Stimulated activated memory B cell treated with anti-CD40 and anti-IgM and Interleukin-4, amounts not matched to agents 10 μg/mL and 1 μg/mL and 100 μg/mL, for 72 hours (primary cell): ENCODE measurements at regions not wholly inside any gene's neighbourhood (a gene's known extent, or its start where the extent isn't known, plus 50 kb on each side); places are given as distances from the start of the nearest gene placed in this dataset.
"Not testable (repeated sequence)": the region's sequence is repeated elsewhere in the genome, so short reads cannot be mapped to it uniquely, and the experiment has no call there.

Source experiments
- ATAC-seq: fragments of 150-1000 bp; cut with Tn5 transposase; 2 replicates; pipeline ENCODE4 v1.10.0; 2021
- H3K27ac Mint-ChIP-seq: one replicate; pipeline ENCODE4 v1.8.0; 2022; ENCODE audit warnings: mild to moderate bottlenecking, mixed read lengths
- H3K27me3 Mint-ChIP-seq: one replicate; pipeline ENCODE4 v1.8.0; 2022; ENCODE audit warnings: mixed read lengths
- H3K36me3 Mint-ChIP-seq: one replicate; pipeline ENCODE4 v1.8.0; 2022; ENCODE audit warnings: mixed read lengths
- H3K4me1 Mint-ChIP-seq: one replicate; pipeline ENCODE4 v1.8.0; 2022; ENCODE audit warnings: mixed read lengths
- H3K4me3 Mint-ChIP-seq: one replicate; pipeline ENCODE4 v1.8.0; 2022; ENCODE audit warnings: mild to moderate bottlenecking, moderate library complexity, mixed read lengths
- H3K9me3 Mint-ChIP-seq: one replicate; pipeline ENCODE4 v1.8.0; 2022; ENCODE audit warnings: mixed read lengths

DNA sequence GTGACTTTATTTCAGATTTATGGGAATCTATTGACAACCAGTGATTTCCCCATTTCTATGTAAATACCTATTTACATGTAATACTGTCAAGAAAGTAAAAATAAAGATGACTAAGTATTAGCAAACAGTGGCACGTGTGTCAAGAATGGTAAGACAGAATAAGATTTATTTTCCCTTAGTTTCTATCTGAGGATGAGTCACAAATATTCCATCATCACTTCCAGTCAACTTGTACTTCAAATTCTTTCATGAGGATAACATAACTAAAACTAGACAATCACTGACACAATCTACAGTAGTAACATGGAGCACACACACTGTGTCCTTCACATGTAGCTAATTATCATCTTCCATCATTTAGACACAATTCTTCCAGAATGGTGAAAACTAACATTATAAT is 625.3 kb upstream of the PCDH7 start:
- H3K27me3 Mint-ChIP-seq, result no peaks in the 10 kb centered on the region
- no peak for ATAC-seq
- H3K27ac Mint-ChIP-seq, result no peak overlapping the region
- H3K4me1 Mint-ChIP-seq, result no peaks in the 10 kb centered on the region
- no peak overlapping the region for H3K4me3 Mint-ChIP-seq
- peaks cover 5% of the 10 kb centered on the region for H3K9me3 Mint-ChIP-seq
- H3K36me3 Mint-ChIP-seq, result no peaks in the 10 kb centered on the region

GRCh38 chr4:30103455-30103854 is 616.7 kb upstream of the PCDH7 start:
- Mint-ChIP-seq H3K9me3 (peaks cover 4% of the 10 kb centered on the region), H3K4me3 (no peak overlapping the region), H3K27me3 (no peaks in the 10 kb centered on the region), H3K36me3 (no peaks in the 10 kb centered on the region), H3K4me1 (no peaks in the 10 kb centered on the region), H3K27ac (no peak overlapping the region)
- no peak for ATAC-seq

- Mint-ChIP-seq H3K27me3 (no peaks in the 10 kb centered on the region), H3K27ac (no peak overlapping the region), H3K9me3 (peaks cover 3% of the 10 kb centered on the region), H3K36me3 (no peaks in the 10 kb centered on the region), H3K4me3 (no peak overlapping the region), H3K4me1 (no peaks in the 10 kb centered on the region)
- ATAC-seq, result no peak
These were observed 603.8 kb upstream of the PCDH7 start for GRCh38 chr4:30116401-30116800.

DNA sequence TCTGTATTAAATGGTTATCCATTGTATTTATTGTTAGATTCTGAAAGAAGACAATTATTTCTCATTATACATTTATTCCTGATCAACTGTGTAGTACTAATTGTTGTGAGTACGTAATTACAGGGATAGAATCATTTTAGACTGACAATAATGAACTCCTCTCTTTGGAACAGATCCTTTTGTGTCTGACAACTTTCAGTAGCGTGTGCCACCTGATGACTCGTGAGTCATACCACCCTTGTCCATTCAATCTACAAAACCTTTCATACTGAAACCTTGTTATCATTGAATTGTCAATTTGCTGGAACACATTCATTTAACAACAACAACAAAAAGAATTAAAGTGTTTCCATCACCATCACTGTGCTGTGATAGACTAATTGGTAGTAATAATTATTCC is 602.7 kb upstream of the PCDH7 start:
- no peak overlapping the region for H3K4me3 Mint-ChIP-seq
- H3K27me3 Mint-ChIP-seq, result no peaks in the 10 kb centered on the region
- peaks cover 3% of the 10 kb centered on the region for H3K9me3 Mint-ChIP-seq
- no peaks in the 10 kb centered on the region for H3K4me1 Mint-ChIP-seq
- no peak for ATAC-seq
- no peak overlapping the region for H3K27ac Mint-ChIP-seq
- H3K36me3 Mint-ChIP-seq, result no peaks in the 10 kb centered on the region

- H3K4me1 Mint-ChIP-seq, result no peaks in the 10 kb centered on the region
- no peaks in the 10 kb centered on the region for H3K9me3 Mint-ChIP-seq
- H3K4me3 Mint-ChIP-seq, result no peak overlapping the region
- ATAC-seq, result no peak
- H3K27me3 Mint-ChIP-seq, result no peaks in the 10 kb centered on the region
- no peak overlapping the region for H3K27ac Mint-ChIP-seq
- H3K36me3 Mint-ChIP-seq, result no peaks in the 10 kb centered on the region
These were observed 597.5 kb upstream of the PCDH7 start for GRCh38 chr4:30122711-30123110.

GRCh38 chr4:30124621-30125020 is 595.5 kb upstream of the PCDH7 start:
- not testable (repeated sequence) for H3K4me3 Mint-ChIP-seq, H3K9me3 Mint-ChIP-seq, H3K4me1 Mint-ChIP-seq, H3K27me3 Mint-ChIP-seq, ATAC-seq, H3K27ac Mint-ChIP-seq, H3K36me3 Mint-ChIP-seq

DNA sequence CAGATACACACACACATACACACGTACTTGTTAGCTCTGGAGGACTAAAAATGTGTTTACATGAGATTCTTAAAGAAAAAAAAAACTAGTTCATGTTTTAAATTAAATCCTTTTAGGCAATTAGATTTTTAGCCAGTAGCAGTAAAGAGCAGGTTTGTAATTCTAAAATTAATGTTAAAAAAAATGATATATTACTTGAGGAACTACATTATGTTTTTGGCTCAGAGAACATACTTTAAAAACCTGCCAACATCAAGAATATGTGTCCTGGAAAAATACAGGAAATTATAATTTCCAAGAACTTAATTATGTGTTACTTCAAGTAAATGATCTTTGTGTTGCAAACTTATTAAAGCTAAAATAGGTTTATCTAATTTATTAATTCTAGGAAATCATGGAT is 594.3 kb upstream of the PCDH7 start:
- no peak for ATAC-seq
- Mint-ChIP-seq H3K4me3 (no peak overlapping the region), H3K4me1 (no peaks in the 10 kb centered on the region), H3K9me3 (peaks cover 2% of the 10 kb centered on the region), H3K27me3 (no peaks in the 10 kb centered on the region), H3K27ac (no peak overlapping the region), H3K36me3 (no peaks in the 10 kb centered on the region)

DNA sequence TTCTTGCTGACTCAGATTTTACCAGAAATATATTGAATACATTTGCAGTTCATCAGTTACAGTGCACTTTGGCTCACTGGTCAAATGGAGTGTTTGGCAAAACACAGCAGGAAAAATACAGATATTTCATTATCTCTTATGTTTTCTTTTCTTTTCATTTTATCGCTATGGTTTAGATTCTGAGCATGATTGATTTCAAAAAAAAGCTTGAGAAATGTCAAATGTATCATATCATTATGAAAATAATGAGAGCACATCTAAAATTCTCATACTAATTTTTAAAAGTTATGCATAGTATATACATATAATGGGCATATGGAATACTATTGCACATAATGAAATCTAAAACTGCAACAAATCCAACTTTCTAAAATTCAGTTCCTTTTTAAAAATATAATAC is 593.8 kb upstream of the PCDH7 start:
- Mint-ChIP-seq H3K27me3 (no peaks in the 10 kb centered on the region), H3K4me3 (no peak overlapping the region), H3K27ac (no peak overlapping the region), H3K36me3 (no peaks in the 10 kb centered on the region), H3K4me1 (no peaks in the 10 kb centered on the region), H3K9me3 (peaks cover 2% of the 10 kb centered on the region)
- no peak for ATAC-seq

GRCh38 chr4:30148828-30149227 is 571.3 kb upstream of the PCDH7 start:
- peaks cover 14% of the 10 kb centered on the region for H3K9me3 Mint-ChIP-seq
- not testable (repeated sequence) for H3K36me3 Mint-ChIP-seq, H3K4me1 Mint-ChIP-seq, H3K4me3 Mint-ChIP-seq, ATAC-seq, H3K27me3 Mint-ChIP-seq, H3K27ac Mint-ChIP-seq

GRCh38 chr4:30149539-30149938 is 570.6 kb upstream of the PCDH7 start:
- H3K4me3 Mint-ChIP-seq, H3K27ac Mint-ChIP-seq, H3K4me1 Mint-ChIP-seq, H3K27me3 Mint-ChIP-seq, ATAC-seq, H3K36me3 Mint-ChIP-seq: not testable (repeated sequence)
- H3K9me3 Mint-ChIP-seq, result peaks cover 14% of the 10 kb centered on the region

- H3K4me1 Mint-ChIP-seq, result no peaks in the 10 kb centered on the region
- peaks cover 18% of the 10 kb centered on the region for H3K9me3 Mint-ChIP-seq
- H3K27ac Mint-ChIP-seq, result no peak overlapping the region
- no peaks in the 10 kb centered on the region for H3K36me3 Mint-ChIP-seq
- H3K4me3 Mint-ChIP-seq, result no peak overlapping the region
- ATAC-seq, result no peak
- no peaks in the 10 kb centered on the region for H3K27me3 Mint-ChIP-seq
These were observed 566.7 kb upstream of the PCDH7 start for GRCh38 chr4:30153427-30153826.

- ATAC-seq, result no peak
- H3K4me1 Mint-ChIP-seq, result no peaks in the 10 kb centered on the region
These were observed 560.0 kb upstream of the PCDH7 start for GRCh38 chr4:30160140-30160539.

DNA sequence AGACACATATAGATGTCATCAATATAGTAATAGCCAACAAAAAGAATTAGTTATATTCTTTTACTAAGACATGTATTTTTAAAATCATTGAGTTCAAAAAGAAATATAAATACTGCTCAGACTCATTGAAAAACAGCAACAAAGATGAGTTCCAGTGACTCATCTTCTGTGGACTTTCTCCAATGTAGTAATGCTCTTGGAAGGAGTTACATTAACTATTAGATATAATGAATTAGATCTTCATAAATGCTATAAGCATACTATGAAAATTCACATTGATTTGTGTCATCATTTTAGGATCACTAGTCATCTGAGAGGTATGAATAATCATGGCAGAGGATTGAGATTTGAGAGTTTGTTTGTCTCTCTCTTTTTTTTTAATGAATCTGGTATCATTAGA is 547.8 kb upstream of the PCDH7 start:
- ATAC-seq, result no peak
- Mint-ChIP-seq H3K27me3 (no peaks in the 10 kb centered on the region), H3K4me1 (no peaks in the 10 kb centered on the region), H3K27ac (no peak overlapping the region), H3K4me3 (no peak overlapping the region), H3K9me3 (peaks cover 4% of the 10 kb centered on the region), H3K36me3 (no peaks in the 10 kb centered on the region)

More at GRCh38 chr4:30160140-30160539, 560.0 kb upstream of the PCDH7 start:
- peaks cover 9% of the 10 kb centered on the region for H3K9me3 Mint-ChIP-seq
- H3K27me3 Mint-ChIP-seq, result no peaks in the 10 kb centered on the region
- H3K27ac Mint-ChIP-seq, result no peak overlapping the region
- no peaks in the 10 kb centered on the region for H3K36me3 Mint-ChIP-seq
- H3K4me3 Mint-ChIP-seq, result no peak overlapping the region

DNA sequence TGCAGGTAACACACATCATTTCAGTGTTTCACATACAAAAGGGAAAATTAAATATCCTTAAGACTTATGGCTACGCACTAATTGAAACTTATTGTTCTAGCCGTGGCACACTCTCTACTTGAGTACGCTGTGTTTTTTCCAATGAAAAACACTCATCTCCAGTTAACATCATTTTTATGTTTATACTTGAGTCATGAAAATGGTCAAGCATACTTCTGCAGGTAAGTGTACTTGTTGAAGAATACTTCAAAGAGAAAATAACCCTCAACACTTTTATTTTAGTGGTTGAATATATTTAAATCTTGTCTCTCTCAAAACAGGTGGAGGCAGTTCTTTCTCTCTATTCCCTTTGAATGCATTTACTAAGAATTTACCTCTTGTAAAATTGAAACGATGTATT is 538.7 kb upstream of the PCDH7 start:
- H3K27me3 Mint-ChIP-seq, result no peaks in the 10 kb centered on the region
- no peaks in the 10 kb centered on the region for H3K4me1 Mint-ChIP-seq
- no peaks in the 10 kb centered on the region for H3K36me3 Mint-ChIP-seq
- no peak overlapping the region for H3K4me3 Mint-ChIP-seq
- no peak for ATAC-seq
- H3K9me3 Mint-ChIP-seq, result no peaks in the 10 kb centered on the region
- H3K27ac Mint-ChIP-seq, result no peak overlapping the region

DNA sequence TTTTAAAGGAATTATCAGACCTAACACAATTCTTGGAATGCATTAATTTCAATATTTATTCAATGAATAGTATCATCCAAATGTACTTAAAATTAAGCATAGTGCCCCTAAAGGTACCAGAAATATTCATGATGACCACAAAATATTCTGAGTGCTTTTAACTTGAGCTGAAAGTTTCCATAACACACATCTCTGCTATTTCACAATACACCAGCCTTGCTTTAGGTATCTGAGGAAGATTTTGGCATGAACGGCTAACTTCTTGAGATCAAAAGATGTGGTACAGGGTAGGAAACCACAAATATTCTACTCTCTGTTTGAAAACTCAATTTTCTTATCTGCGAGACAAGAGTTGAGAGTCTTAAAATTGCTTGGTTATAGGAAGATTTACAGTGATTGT is 538.3 kb upstream of the PCDH7 start:
- Mint-ChIP-seq H3K27me3 (no peaks in the 10 kb centered on the region), H3K27ac (no peak overlapping the region), H3K9me3 (no peaks in the 10 kb centered on the region), H3K4me1 (no peaks in the 10 kb centered on the region), H3K4me3 (no peak overlapping the region), H3K36me3 (no peaks in the 10 kb centered on the region)
- ATAC-seq, result no peak

DNA sequence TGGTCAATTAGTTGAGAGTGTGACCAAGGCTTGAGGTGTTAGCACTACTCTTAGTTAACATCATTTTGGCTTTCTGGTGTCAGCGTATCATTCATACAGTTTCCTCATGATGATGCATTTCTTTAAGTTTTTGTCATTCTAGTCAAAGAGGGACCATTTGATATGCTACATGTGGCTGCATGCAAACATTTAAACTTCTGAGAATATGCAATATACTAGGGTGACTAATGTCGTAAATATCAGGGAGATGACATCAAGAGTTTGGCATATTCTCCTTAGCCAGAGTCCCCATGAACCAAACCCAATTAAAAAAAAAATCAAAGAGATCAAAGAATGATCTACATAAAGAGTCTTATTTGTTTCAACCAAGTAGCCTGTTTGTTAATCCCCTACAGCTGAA is 537.4 kb upstream of the PCDH7 start:
- Mint-ChIP-seq H3K27me3 (no peaks in the 10 kb centered on the region), H3K4me1 (no peaks in the 10 kb centered on the region), H3K27ac (no peak overlapping the region), H3K4me3 (no peak overlapping the region), H3K36me3 (no peaks in the 10 kb centered on the region), H3K9me3 (no peaks in the 10 kb centered on the region)
- ATAC-seq, result no peak

DNA sequence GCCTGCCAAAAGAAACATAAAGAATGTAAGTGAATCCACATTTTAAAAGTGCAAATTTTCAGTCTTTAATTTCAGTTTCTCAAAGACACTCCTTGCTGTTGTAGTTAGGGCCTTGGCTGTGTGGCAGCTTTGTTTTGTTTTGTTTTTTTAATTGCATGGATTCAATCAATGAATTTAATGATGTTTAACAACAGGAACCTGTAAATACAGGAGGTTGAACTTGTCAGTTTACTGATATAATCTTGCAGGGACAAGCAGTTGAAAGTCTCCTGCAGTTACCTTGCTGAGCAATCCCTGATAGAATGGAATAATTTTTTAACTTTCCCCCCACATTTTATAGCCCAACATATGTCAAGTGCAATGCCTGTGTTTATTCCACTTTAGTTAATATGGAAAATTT is 528.3 kb upstream of the PCDH7 start:
- Mint-ChIP-seq H3K4me1 (no peaks in the 10 kb centered on the region), H3K27ac (no peak overlapping the region), H3K27me3 (no peaks in the 10 kb centered on the region), H3K9me3 (peaks cover 12% of the 10 kb centered on the region), H3K36me3 (no peaks in the 10 kb centered on the region), H3K4me3 (no peak overlapping the region)
- ATAC-seq, result no peak
